H1 (cell line): ENCODE measurements at regions not wholly inside any gene's neighbourhood (a gene's known extent, or its start where the extent isn't known, plus 50 kb on each side); places are given as distances from the start of the nearest gene placed in this dataset.

Source experiments
- CBX8 ChIP-seq: fragments of 300-800, 300-1000 bp; sonication (generic); IDR thresholded peaks from 2 replicates; pipeline ENCODE4 v1.7.1; 2016; ENCODE audit warnings: low read depth, low read length, borderline replicate concordance
- PHF8 ChIP-seq: fragments of 200-600 bp; sonication (generic); conservative IDR thresholded peaks from 2 replicates; pipeline ENCODE4 v1.7.1; 2012; ENCODE audit warnings: low read depth, mild to moderate bottlenecking, inconsistent platforms, low read length, moderate library complexity
- SIN3A ChIP-seq, 2 experiments: IDR thresholded peaks in 1 of 2; conservative IDR thresholded peaks in 1 of 2; 2 replicates each; pipeline ENCODE4 v1.6.1; 2011 to 2012; ENCODE audit warnings: low read length in 2 of 2, improper control_type of control experiment in 1 of 2, low read depth in 1 of 2, mild to moderate bottlenecking in 1 of 2
- TF ChIP-seq, protein P1 (sequence below): fragments of 300-600 bp; sonication (generic); IDR thresholded peaks from 2 replicates; pipeline ENCODE4 v1.7.1; 2012; ENCODE audit warnings: low read length, moderate library complexity, mild to moderate bottlenecking, inconsistent platforms; ENCODE audit not compliant: insufficient replicate concordance

DNA sequence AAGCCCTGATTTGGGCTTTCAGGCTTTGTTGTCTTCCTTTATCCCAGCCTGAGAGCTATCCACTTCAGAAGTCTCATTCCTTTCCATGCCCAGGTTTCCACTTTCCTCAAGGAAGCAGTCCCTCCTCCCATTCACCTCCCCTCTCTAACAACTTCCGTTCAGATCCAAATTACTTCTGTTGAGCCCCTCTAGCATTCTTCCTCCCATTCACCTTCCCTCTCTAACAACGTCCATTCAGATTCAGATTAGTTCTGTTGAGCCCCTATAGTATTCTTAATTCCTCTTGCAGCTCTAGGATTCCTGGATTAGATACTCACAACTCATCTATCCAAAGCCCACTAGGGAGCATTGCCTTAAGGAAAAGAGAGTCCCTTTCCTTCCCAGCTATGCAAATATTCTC, 216.8 kb downstream of the RAD51AP2 start (continued):
- TF ChIP-seq, protein P1, sequence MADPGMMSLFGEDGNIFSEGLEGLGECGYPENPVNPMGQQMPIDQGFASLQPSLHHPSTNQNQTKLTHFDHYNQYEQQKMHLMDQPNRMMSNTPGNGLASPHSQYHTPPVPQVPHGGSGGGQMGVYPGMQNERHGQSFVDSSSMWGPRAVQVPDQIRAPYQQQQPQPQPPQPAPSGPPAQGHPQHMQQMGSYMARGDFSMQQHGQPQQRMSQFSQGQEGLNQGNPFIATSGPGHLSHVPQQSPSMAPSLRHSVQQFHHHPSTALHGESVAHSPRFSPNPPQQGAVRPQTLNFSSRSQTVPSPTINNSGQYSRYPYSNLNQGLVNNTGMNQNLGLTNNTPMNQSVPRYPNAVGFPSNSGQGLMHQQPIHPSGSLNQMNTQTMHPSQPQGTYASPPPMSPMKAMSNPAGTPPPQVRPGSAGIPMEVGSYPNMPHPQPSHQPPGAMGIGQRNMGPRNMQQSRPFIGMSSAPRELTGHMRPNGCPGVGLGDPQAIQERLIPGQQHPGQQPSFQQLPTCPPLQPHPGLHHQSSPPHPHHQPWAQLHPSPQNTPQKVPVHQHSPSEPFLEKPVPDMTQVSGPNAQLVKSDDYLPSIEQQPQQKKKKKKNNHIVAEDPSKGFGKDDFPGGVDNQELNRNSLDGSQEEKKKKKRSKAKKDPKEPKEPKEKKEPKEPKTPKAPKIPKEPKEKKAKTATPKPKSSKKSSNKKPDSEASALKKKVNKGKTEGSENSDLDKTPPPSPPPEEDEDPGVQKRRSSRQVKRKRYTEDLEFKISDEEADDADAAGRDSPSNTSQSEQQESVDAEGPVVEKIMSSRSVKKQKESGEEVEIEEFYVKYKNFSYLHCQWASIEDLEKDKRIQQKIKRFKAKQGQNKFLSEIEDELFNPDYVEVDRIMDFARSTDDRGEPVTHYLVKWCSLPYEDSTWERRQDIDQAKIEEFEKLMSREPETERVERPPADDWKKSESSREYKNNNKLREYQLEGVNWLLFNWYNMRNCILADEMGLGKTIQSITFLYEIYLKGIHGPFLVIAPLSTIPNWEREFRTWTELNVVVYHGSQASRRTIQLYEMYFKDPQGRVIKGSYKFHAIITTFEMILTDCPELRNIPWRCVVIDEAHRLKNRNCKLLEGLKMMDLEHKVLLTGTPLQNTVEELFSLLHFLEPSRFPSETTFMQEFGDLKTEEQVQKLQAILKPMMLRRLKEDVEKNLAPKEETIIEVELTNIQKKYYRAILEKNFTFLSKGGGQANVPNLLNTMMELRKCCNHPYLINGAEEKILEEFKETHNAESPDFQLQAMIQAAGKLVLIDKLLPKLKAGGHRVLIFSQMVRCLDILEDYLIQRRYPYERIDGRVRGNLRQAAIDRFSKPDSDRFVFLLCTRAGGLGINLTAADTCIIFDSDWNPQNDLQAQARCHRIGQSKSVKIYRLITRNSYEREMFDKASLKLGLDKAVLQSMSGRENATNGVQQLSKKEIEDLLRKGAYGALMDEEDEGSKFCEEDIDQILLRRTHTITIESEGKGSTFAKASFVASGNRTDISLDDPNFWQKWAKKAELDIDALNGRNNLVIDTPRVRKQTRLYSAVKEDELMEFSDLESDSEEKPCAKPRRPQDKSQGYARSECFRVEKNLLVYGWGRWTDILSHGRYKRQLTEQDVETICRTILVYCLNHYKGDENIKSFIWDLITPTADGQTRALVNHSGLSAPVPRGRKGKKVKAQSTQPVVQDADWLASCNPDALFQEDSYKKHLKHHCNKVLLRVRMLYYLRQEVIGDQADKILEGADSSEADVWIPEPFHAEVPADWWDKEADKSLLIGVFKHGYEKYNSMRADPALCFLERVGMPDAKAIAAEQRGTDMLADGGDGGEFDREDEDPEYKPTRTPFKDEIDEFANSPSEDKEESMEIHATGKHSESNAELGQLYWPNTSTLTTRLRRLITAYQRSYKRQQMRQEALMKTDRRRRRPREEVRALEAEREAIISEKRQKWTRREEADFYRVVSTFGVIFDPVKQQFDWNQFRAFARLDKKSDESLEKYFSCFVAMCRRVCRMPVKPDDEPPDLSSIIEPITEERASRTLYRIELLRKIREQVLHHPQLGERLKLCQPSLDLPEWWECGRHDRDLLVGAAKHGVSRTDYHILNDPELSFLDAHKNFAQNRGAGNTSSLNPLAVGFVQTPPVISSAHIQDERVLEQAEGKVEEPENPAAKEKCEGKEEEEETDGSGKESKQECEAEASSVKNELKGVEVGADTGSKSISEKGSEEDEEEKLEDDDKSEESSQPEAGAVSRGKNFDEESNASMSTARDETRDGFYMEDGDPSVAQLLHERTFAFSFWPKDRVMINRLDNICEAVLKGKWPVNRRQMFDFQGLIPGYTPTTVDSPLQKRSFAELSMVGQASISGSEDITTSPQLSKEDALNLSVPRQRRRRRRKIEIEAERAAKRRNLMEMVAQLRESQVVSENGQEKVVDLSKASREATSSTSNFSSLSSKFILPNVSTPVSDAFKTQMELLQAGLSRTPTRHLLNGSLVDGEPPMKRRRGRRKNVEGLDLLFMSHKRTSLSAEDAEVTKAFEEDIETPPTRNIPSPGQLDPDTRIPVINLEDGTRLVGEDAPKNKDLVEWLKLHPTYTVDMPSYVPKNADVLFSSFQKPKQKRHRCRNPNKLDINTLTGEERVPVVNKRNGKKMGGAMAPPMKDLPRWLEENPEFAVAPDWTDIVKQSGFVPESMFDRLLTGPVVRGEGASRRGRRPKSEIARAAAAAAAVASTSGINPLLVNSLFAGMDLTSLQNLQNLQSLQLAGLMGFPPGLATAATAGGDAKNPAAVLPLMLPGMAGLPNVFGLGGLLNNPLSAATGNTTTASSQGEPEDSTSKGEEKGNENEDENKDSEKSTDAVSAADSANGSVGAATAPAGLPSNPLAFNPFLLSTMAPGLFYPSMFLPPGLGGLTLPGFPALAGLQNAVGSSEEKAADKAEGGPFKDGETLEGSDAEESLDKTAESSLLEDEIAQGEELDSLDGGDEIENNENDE, result no peak
- TF ChIP-seq PHF8, result no peak
- no peak for TF ChIP-seq SIN3A (conservative IDR thresholded peaks at IDR 0.05 in 1 of 2, IDR thresholded peaks at IDR 0.05 in 1 of 2; ENCODE audit: low read depth in 1 of 2, low read length in 2 of 2)
- TF ChIP-seq CBX8, result no peak
